ENCODE measurements at regions not wholly inside any gene's neighbourhood (a gene's known extent, or its start where the extent isn't known, plus 50 kb on each side); places are given as distances from the start of the nearest gene placed in this dataset.

GRCh38 chr18:51687845-51688585 is 490.5 kb upstream of the MEX3C start:
- no peak for DNase-seq
- H3K27ac ChIP-seq: no peak overlapping the region
- no peaks in the 10 kb centered on the region for H3K27me3 ChIP-seq
- H3K4me3 ChIP-seq: no peak overlapping the region
- no peaks in the 10 kb centered on the region for H3K36me3 ChIP-seq
- no peaks in the 10 kb centered on the region for H3K9me3 ChIP-seq
- TF ChIP-seq POLR2A (IDR thresholded peaks at IDR 0.05): no peak
- TF ChIP-seq CTCF (IDR thresholded peaks at IDR 0.05): no peak
- H3K4me1 ChIP-seq: no peaks in the 10 kb centered on the region

GRCh38 chr18:51692612-51693011 is 495.1 kb upstream of the MEX3C start:
- DNase-seq: no peak
- TF ChIP-seq CTCF (IDR thresholded peaks at IDR 0.05) (no peak), POLR2A (IDR thresholded peaks at IDR 0.05) (no peak)
- H3K36me3 ChIP-seq: no peaks in the 10 kb centered on the region
- no peaks in the 10 kb centered on the region for H3K27me3 ChIP-seq
- no peak overlapping the region for H3K27ac ChIP-seq
- H3K4me1 ChIP-seq: no peaks in the 10 kb centered on the region
- no peak overlapping the region for H3K4me3 ChIP-seq
- no peaks in the 10 kb centered on the region for H3K9me3 ChIP-seq

GRCh38 chr18:51711298-51711889 is 513.9 kb upstream of the MEX3C start:
- Histone ChIP-seq H3K4me1 (no peaks in the 10 kb centered on the region), H3K27me3 (no peaks in the 10 kb centered on the region), H3K9me3 (peaks cover 0 to 5% (median 1%) of the 10 kb centered on the region in 4 donors), H3K36me3 (no peaks in the 10 kb centered on the region), H3K27ac (no peak overlapping the region), H3K4me3 (no peak overlapping the region)
- TF ChIP-seq CTCF (IDR thresholded peaks at IDR 0.05): no peak
- TF ChIP-seq POLR2A (IDR thresholded peaks at IDR 0.05): no peak
- no peak for DNase-seq

- H3K36me3 ChIP-seq: no peaks in the 10 kb centered on the region
- H3K27me3 ChIP-seq: no peaks in the 10 kb centered on the region
- TF ChIP-seq POLR2A (IDR thresholded peaks at IDR 0.05): no peak
- no peak for TF ChIP-seq CTCF (IDR thresholded peaks at IDR 0.05)
- H3K4me3 ChIP-seq: no peak overlapping the region
- H3K4me1 ChIP-seq: no peaks in the 10 kb centered on the region
- H3K27ac ChIP-seq: no peak overlapping the region
- peaks cover 0 to 3% (median 0%) of the 10 kb centered on the region in 4 donors for H3K9me3 ChIP-seq
- no peak for DNase-seq
Observed at GRCh38 chr18:51712821-51713220, 515.3 kb upstream of the MEX3C start.

GRCh38 chr18:51716277-51716676 is 518.8 kb upstream of the MEX3C start:
- Histone ChIP-seq H3K27ac (no peak overlapping the region), H3K27me3 (no peaks in the 10 kb centered on the region), H3K9me3 (peaks cover 0 to 3% (median 0%) of the 10 kb centered on the region in 4 donors), H3K36me3 (no peaks in the 10 kb centered on the region), H3K4me3 (no peak overlapping the region), H3K4me1 (no peaks in the 10 kb centered on the region)
- DNase-seq: no peak
- TF ChIP-seq CTCF (IDR thresholded peaks at IDR 0.05): no peak
- TF ChIP-seq POLR2A (IDR thresholded peaks at IDR 0.05): no peak
